HG03378 (cell line): ENCODE measurements at regions not wholly inside any gene's neighbourhood (a gene's known extent, or its start where the extent isn't known, plus 50 kb on each side); places are given as distances from the start of the nearest gene placed in this dataset.
"Not testable (repeated sequence)": the region's sequence is repeated elsewhere in the genome, so short reads cannot be mapped to it uniquely, and the experiment has no call there.

Experiments used
- ATAC-seq: cut with Tn5 transposase; IDR thresholded peaks from one replicate; pipeline ENCODE4 v1.9.1; 2021; ENCODE audit warnings: mild to moderate bottlenecking, moderate library complexity; ENCODE audit not compliant: unreplicated experiment

- no peak for ATAC-seq
Observed at GRCh38 chr21:35713914-35714313, 346.4 kb downstream of the SETD4 start.

- no peak for ATAC-seq
Observed at GRCh38 chr21:35711661-35712060, 348.7 kb downstream of the SETD4 start.

GRCh38 chr21:35711213-35711612, 349.1 kb downstream of the SETD4 start:
- no peak for ATAC-seq

- not testable (repeated sequence) for ATAC-seq
Observed at GRCh38 chr21:35709990-35710389, 350.3 kb downstream of the SETD4 start.

- no peak for ATAC-seq
Observed at GRCh38 chr21:35705888-35706287, 354.4 kb downstream of the SETD4 start.

DNA sequence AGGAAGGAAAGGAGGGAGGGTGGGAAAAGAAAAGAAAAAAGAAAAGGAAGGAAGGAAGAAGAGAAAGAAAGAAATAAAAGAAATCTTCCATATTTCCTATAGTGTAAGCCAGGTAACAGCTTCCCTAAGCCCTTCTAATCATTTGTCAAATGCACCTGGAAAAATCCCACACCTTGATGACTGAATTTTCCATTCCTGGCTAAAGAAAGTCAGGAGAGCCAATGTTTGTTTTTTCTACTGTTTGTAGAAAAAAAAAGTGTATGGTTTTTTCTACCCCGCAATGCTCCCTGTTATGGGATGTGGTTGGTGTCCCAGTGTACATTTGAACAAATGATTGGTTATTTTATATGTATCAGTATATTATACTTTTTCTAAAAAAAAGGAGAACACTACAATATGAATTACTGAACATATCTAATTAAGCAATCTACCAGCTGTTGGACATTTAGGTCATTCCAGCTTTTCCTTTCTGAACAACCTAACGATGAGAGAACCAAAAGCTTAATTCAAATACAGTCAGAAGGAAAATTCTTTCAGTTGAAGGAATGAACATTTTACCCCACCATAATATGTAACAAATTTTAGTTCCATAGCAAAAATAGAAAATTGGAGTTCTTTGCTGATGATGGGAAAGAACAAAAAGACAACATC, 355.0 kb downstream of the SETD4 start:
- no peak for ATAC-seq

GRCh38 chr21:35703704-35704103, 356.6 kb downstream of the SETD4 start:
- ATAC-seq = no peak

- ATAC-seq = no peak
Observed at GRCh38 chr21:35699361-35699760, 361.0 kb downstream of the SETD4 start.

- no peak for ATAC-seq
Observed at GRCh38 chr21:35697321-35697808, 363.0 kb downstream of the SETD4 start.

- ATAC-seq = no peak
Observed at GRCh38 chr21:35696644-35697043, 363.7 kb downstream of the SETD4 start.

GRCh38 chr21:35692311-35692710, 368.0 kb downstream of the SETD4 start:
- ATAC-seq = no peak

DNA sequence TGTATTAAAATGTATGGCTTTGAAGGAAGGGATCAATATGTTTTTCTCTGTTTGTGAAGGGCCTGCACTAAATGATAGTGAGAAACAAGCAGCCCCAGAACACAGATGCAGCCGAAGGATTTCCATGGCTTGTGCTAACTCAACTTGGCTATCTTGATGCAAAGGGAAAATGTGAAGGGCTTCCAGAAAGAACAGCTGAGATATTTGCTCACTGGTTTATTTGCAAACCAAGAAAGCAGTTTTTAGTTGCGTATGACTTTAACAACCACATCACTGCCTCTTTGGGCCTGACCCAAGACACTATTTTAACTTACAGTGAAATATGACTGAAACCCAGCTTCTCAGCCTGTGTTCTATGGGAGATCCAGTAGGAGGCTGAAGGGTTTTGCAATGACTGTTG, 369.9 kb downstream of the SETD4 start:
- no peak for ATAC-seq

- no peak for ATAC-seq
Observed at GRCh38 chr21:35686156-35686555, 374.2 kb downstream of the SETD4 start.

GRCh38 chr21:35683664-35684304, 376.5 kb downstream of the SETD4 start:
- no peak for ATAC-seq

- ATAC-seq = no peak
Observed at GRCh38 chr21:35682904-35683549, 377.3 kb downstream of the SETD4 start.

DNA sequence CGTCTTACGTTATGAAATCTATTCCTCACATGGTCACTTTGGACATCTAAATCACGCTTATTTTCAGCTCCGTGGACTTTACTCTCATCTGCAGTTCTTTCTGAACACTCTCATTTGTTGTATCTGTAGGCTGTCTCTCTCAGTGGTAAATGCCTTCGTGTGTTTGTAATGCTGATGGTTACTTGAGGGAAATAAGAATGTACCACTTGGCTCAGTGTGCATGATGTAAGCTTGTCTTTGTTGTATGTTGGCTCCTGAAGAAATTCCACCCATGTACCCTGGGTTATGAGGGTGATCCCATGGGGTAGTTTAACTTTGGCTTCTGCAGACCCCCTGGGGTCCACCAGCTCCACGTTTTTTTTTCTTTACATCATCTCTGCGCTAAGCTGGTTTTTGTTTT, 378.4 kb downstream of the SETD4 start:
- no peak for ATAC-seq

- ATAC-seq = no peak
Observed at GRCh38 chr21:35679076-35679475, 381.2 kb downstream of the SETD4 start.

DNA sequence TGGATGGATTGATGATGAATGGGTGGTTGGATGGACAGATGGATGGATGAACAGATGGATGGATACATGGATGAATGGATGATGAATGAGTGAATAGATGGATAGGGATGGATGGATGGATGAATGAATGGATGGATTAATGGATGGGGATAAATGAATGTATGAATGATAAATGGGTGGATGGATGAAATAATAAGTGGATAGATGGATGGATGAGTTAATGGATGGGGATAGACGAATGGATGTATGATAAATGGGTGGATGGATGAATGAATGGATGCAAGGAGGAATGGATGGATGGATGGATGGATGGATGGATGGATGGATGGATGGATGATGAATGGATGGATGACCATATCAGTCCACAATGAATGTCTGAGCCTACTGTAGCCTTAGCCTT, 381.9 kb downstream of the SETD4 start:
- no peak for ATAC-seq

- no peak for ATAC-seq
Observed at GRCh38 chr21:35677298-35677841, 383.0 kb downstream of the SETD4 start.

DNA sequence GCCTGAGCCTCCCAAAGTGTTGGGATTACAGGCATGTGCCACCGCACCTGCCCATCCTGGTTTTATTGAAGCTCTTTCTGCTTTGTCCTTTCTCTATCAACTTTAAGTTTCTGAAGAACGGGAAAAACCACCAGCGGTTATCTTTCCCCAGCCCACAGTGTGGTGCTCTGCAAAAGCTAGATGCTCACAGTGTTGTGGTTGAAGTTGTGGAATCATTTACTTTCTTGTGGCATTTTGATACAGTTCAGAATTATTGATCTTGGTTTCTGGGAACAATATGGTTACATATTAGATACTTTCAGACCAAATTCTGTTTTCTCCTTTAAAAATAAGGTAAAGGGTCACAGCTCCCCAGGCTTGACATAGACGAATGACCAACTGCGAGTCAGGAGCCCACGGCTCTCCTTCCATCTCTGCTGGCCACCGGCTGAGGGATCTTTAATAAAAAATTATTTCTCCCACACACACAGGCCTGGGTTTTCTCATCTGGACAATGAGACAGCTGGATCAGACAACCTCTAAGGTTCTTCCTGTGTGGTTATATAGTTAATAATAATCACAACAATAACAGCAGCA, 385.3 kb downstream of the SETD4 start:
- no peak for ATAC-seq

DNA sequence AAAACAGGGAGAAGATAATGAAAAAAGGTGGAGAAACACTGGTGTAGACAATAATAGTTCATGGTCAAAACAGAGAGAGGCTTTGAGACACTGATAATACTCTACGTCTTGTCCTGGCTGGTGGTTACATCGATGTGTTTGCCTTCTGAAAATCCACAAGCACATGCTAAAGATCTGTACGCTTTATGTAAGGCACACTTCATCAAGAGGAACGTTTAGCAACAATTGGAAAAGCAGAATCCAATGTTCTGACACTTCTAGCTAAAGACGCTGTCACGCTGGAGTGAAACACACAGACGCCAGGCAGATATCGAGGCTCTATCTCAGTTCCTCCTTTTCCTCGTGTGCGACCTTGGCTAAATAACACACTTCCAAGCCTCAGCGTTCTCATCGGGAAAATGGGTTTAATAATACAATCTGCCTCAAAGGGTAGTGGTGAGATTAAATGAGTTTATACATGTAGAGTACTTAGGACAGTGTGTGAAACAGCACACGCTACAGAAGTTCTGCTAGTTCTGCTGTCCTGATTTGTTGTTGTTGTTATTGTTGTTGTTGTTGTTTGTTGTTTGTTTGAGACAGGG, 386.1 kb downstream of the SETD4 start:
- no peak for ATAC-seq
